ENCODE measurements at regions not wholly inside any gene's neighbourhood (a gene's known extent, or its start where the extent isn't known, plus 50 kb on each side); places are given as distances from the start of the nearest gene placed in this dataset.

- H3K4me3 ChIP-seq (ENCODE audit: low read depth, low read length) = no peak overlapping the region
- ChIA-PET CTCF (interaction anchor here (0.9 to 5.5 kb wide), 7 partner anchors 10 to 321 kb away, joined by 3 to 32 read pairs (median 9); no protein-coding TSS in a partner anchor), POLR2A (interaction anchor here (1.0 kb wide), 1 partner anchor 284 kb away, joined by 4 read pairs; no protein-coding TSS in a partner anchor)
- no peak for TF ChIP-seq CTCF (IDR thresholded peaks at IDR 0.05; ENCODE audit: insufficient read depth, low read length, missing control alignments)
- no peak for DNase-seq (ENCODE audit: low read depth, low spot score)
Measured at GRCh38 chr6:132231121-132231884, 170.0 kb downstream of the MOXD1 start.

- no peak for TF ChIP-seq CTCF (IDR thresholded peaks at IDR 0.05; ENCODE audit: insufficient read depth, low read length, missing control alignments)
- ChIA-PET POLR2A (interaction anchor here (1.1 kb wide), 1 partner anchor 279 kb away, joined by 3 read pairs; no protein-coding TSS in a partner anchor), CTCF (interaction anchor here (1.4 to 5.5 kb wide), 6 partner anchors 9 to 314 kb away, joined by 3 to 33 read pairs (median 14); no protein-coding TSS in a partner anchor)
- H3K4me3 ChIP-seq (ENCODE audit: low read depth, low read length) = no peak overlapping the region
- DNase-seq (ENCODE audit: low read depth, low spot score) = no peak
Measured at GRCh38 chr6:132228894-132229293, 172.4 kb downstream of the MOXD1 start.

GRCh38 chr6:132227904-132228303 lies 173.4 kb downstream of the MOXD1 start:
- POLR2A ChIA-PET = interaction anchor here (0.6 kb wide), 1 partner anchor 277 kb away, joined by 4 read pairs; the partner anchor contains the start of gene CCN2
- DNase-seq (ENCODE audit: low read depth, low spot score) = peak; percentile 78
- no peak for TF ChIP-seq CTCF (IDR thresholded peaks at IDR 0.05; ENCODE audit: insufficient read depth, low read length, missing control alignments)
- CTCF ChIA-PET = interaction anchor here (1.1 to 3.7 kb wide), 6 partner anchors 9 to 313 kb away, joined by 3 to 33 read pairs (median 5); no protein-coding TSS in a partner anchor
- H3K4me3 ChIP-seq (ENCODE audit: low read depth, low read length) = no peak overlapping the region

GRCh38 chr6:132224943-132225342 lies 176.3 kb downstream of the MOXD1 start:
- no peak for TF ChIP-seq CTCF (IDR thresholded peaks at IDR 0.05; ENCODE audit: insufficient read depth, low read length, missing control alignments)
- ChIA-PET POLR2A (no interaction called here), CTCF (interaction anchor here (3.7 kb wide), 1 partner anchor 55 kb away, joined by 23 read pairs; no protein-coding TSS in a partner anchor)
- no peak for DNase-seq (ENCODE audit: low read depth, low spot score)
- H3K4me3 ChIP-seq (ENCODE audit: low read depth, low read length) = no peak overlapping the region

GRCh38 chr6:132220800-132221199 lies 180.5 kb downstream of the MOXD1 start:
- ChIA-PET POLR2A (interaction anchor here (2.2 kb wide), 1 partner anchor 269 kb away, joined by 8 read pairs; the partner anchor contains the start of gene CCN2), CTCF (interaction anchor here (0.9 to 7.2 kb wide), 13 partner anchors 7 to 306 kb away, joined by 3 to 106 read pairs (median 4); no protein-coding TSS in a partner anchor)
- no peak for DNase-seq (ENCODE audit: low read depth, low spot score)
- TF ChIP-seq CTCF (IDR thresholded peaks at IDR 0.05; ENCODE audit: insufficient read depth, low read length, missing control alignments) = no peak
- H3K4me3 ChIP-seq (ENCODE audit: low read depth, low read length) = no peak overlapping the region

GRCh38 chr6:132219901-132220300 lies 181.4 kb downstream of the MOXD1 start:
- TF ChIP-seq CTCF (IDR thresholded peaks at IDR 0.05; ENCODE audit: insufficient read depth, low read length, missing control alignments) = no peak
- no peak for DNase-seq (ENCODE audit: low read depth, low spot score)
- CTCF ChIA-PET = interaction anchor here (0.9 to 7.2 kb wide), 12 partner anchors 8 to 305 kb away, joined by 3 to 106 read pairs (median 8); no protein-coding TSS in a partner anchor
- H3K4me3 ChIP-seq (ENCODE audit: low read depth, low read length) = no peak overlapping the region
- POLR2A ChIA-PET = interaction anchor here (2.2 kb wide), 1 partner anchor 268 kb away, joined by 8 read pairs; the partner anchor contains the start of gene CCN2

All from AG04449 (cell line).